HG03280 (cell line): ENCODE measurements at regions not wholly inside any gene's neighbourhood (a gene's known extent, or its start where the extent isn't known, plus 50 kb on each side); places are given as distances from the start of the nearest gene placed in this dataset.
A peak's percentile ranks its signal among the peaks of the same experiment; 100 is the strongest.

Experiments used
- ATAC-seq: cut with Tn5 transposase; IDR thresholded peaks from one replicate; pipeline ENCODE4 v1.9.1; 2021; ENCODE audit warnings: mild to moderate bottlenecking, moderate library complexity; ENCODE audit not compliant: unreplicated experiment

DNA sequence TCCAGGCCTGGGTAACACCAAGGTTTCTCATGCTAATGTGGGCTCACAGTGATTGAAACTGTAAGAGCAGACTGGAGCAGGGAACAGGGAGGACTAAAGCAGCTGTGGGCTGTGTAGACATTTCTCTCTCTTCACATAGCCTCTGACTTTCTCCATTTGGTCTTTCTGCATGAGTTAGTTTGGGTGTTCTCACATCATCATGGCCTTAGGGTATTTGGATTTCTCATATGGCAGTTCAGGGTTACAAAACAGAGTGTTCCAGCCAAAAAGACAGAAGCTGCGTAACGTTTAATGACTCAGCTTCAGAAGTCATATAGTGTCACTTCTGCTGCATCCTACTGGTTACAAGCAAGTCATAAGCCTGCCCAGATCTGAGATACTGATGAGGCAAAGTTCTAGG is 52.0 kb upstream of the OSBPL8 start:
- ATAC-seq, result no peak

GRCh38 chr12:76614364-76614763 is 54.8 kb upstream of the OSBPL8 start:
- ATAC-seq, result no peak

DNA sequence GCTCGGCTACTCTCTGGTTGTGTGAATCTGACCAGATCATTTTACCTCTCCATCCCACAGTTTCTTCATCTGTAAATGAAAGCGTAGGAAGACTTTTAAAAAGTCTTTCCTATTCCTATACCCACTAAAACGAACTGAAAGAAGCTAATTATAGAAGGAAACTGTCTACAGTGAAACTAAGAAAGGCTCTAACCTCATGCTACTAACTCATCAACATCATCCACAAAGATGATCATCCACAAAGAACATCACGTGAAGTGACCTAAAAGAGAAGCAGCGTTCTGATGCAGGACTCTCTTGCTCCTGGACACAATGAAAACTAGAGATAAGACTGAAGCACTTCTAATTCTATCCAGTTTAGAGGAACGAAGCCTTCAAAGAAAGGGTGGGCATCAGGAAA is 58.5 kb upstream of the OSBPL8 start:
- ATAC-seq, result no peak

DNA sequence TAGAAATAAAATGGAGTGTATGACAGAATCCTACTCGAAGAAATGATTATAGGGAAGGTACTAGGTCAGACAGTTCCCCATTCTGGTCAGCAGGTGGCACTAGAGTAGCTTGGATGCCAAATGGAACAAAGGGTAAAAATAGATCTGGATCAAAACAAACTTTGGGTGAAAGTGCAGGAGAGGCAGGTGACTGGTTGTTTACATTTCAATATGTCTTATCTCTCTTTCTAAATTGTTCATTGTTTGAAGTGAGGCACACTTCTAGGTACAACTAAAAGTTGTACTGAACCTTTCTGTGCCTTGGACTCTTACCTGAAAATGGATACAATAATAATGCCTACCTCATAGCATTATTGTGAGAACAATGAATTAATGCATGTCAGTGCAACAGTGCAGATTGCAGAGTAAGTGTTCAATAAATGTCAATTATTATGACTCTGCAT is 62.0 kb upstream of the OSBPL8 start:
- peak; percentile 76 for ATAC-seq

GRCh38 chr12:76622351-76622750 is 62.8 kb upstream of the OSBPL8 start:
- no peak for ATAC-seq

DNA sequence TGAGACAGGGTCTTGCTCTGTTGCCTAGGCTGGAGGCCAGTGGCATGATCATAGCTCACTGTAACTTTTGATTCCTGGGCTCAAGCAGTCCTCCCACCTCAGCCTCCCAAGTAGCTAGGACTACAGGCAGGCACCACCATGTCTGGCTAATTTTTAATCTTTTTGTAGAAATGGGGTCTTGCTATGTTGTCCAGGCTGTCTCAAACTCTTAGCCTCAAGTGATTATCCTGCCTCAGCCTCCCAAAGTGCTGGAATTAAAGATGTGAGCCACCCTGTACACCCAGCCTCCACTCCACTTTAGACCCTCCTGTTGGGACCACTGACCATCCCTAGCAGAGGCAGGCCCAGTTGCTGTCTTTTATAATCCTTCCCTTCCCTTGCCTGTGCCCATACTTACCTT is 63.3 kb upstream of the OSBPL8 start:
- no peak for ATAC-seq

DNA sequence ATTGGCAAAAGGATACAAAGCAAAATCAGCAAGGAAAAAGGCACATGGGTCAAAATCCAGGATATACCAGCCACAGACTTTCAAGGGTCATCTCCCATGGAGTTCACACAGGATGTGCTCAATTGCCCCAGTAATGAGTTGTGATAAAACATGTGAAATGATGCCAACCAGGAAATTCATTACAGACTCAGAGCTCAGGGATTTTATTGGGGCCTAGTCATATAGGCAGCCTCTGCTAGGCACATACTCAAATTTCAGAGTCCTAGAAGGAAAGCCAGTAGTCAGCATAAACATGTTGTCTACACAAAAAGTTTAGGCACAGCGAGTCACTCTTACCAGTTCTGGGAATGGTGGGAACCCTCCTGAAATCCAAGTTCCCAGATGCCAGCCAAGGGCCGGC is 64.4 kb upstream of the OSBPL8 start:
- ATAC-seq, result no peak

GRCh38 chr12:76627346-76628135 is 68.0 kb upstream of the OSBPL8 start:
- ATAC-seq, result no peak

- ATAC-seq, result no peak
Measured at GRCh38 chr12:76628745-76629144, 69.2 kb upstream of the OSBPL8 start.

GRCh38 chr12:76631741-76632140 is 72.2 kb upstream of the OSBPL8 start:
- ATAC-seq, result no peak

- ATAC-seq, result no peak
Measured at GRCh38 chr12:76633415-76633814, 73.8 kb upstream of the OSBPL8 start.

GRCh38 chr12:76634133-76634532 is 74.6 kb upstream of the OSBPL8 start:
- ATAC-seq, result no peak

GRCh38 chr12:76636121-76636692 is 76.6 kb upstream of the OSBPL8 start:
- ATAC-seq, result no peak

DNA sequence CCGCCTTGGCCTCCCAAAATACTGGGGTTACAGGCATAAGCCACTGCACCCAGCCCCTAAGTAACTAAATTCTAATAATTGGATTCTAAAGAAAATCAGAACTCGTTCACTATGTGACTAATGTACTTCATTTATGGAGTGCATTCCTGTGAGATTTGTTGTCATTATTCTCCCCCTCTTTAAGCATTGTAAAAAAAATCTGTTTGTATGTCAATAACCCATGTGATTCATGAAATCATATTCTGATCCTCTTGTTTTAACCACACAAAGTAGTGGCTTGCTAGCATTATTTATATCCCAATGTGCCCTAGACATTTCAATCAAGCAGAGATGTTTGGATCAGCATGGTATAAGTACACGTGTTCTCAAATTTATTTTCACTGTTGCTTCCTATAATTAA is 78.2 kb upstream of the OSBPL8 start:
- no peak for ATAC-seq

GRCh38 chr12:76639646-76640045 is 80.1 kb upstream of the OSBPL8 start:
- no peak for ATAC-seq

GRCh38 chr12:76641073-76641472 is 81.5 kb upstream of the OSBPL8 start:
- ATAC-seq, result no peak

- no peak for ATAC-seq
Measured at GRCh38 chr12:76641961-76642360, 82.4 kb upstream of the OSBPL8 start.

- ATAC-seq, result no peak
Measured at GRCh38 chr12:76643438-76643837, 83.9 kb upstream of the OSBPL8 start.

DNA sequence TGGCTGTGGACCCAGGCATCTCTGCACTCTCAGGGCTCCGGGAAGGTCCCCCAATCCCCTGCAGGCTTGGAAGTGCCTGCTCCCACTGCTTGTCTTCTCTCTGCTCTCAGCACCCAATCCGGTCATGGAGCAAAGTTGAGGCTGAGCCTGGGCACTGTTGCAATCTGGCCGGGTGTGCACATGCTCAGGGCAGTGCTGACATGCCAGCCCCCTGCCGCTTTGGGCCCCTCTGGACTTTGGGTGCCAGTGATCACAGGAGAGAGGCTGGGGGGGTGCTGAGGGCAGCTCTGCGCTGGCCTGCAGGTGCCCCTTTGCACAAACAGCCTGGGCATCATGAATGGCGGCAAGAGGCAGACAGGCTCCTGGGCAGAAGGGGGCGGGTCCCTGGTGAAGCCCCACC is 85.4 kb upstream of the OSBPL8 start:
- no peak for ATAC-seq

- no peak for ATAC-seq
Measured at GRCh38 chr12:76645934-76646333, 86.4 kb upstream of the OSBPL8 start.

DNA sequence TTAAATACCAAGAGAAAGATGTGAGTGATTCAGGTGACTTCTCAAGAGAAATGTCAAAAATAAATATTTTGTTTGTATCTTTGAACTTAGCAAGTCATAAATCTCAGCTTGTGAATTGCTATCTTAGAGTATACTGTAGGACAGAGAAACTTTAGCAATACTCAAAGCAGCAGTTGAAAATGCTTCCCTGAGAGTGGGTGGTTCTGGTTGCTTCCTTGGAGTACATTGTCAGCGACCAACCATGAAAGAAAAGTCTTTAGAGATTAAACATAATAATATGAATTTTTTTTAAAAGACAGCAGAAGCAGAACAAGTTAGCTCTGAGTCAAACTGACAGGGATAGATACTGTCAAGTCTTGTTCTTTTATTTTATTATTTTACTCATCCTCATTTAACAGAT is 86.8 kb upstream of the OSBPL8 start:
- no peak for ATAC-seq

GRCh38 chr12:76649099-76649498 is 89.5 kb upstream of the OSBPL8 start:
- no peak for ATAC-seq

DNA sequence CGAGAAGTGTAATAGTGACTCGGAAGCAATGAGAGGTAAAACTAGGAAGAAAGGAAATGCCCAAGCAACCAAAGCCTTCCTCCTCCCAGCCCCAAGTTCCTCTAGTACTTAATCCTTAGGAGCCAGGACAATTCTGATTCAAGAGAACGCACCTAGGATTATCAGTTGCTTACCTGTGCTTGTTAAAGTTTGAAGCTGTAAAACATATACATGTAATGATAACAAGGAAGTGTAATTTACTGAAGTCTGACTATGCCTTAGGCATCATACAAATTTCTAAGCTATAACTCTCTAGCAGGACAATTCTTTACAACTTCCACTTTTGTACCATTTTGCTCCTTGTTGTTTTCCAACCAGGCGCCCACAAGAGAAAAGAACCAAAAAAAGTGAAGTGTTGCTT is 92.8 kb upstream of the OSBPL8 start:
- ATAC-seq, result no peak
